AG10803 (cell line): ENCODE measurements at regions not wholly inside any gene's neighbourhood (a gene's known extent, or its start where the extent isn't known, plus 50 kb on each side); places are given as distances from the start of the nearest gene placed in this dataset.

Experiments used
- DNase-seq: peaks from one replicate; pipeline ENCODE4 v3.0.0; 2010; ENCODE audit warnings: low read depth
- H3K4me3 ChIP-seq: 2 replicates; pipeline ENCODE4 v1.5.1; 2011; ENCODE audit warnings: mild to moderate bottlenecking, low read length, control low read depth
- TF ChIP-seq, protein P1 (sequence below): conservative IDR thresholded peaks from 2 replicates; pipeline ENCODE4 v1.5.1; 2011; ENCODE audit warnings: mild to moderate bottlenecking, low read length, control low read depth, inconsistent platforms

DNA sequence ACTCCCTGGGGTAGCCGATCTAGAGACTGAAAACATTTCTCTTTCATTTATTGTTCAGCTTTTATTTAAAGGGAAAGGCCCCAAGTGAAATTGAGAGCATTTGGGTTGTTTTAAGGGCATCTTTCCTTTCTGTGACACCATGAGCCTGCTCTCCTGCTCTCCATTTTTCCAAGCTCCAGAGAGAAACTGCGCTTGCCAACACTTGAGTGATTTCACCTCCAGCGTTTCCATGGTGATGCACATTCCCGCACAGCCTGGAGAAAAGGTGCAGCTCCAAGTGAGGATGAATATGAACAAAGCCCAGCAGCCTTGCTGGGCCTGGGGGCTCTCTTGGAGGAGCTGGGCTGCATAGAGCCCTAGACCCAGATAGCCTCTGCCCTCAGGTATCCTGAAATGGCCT, 159.2 kb upstream of the PPP2R3A start:
- TF ChIP-seq, protein P1, sequence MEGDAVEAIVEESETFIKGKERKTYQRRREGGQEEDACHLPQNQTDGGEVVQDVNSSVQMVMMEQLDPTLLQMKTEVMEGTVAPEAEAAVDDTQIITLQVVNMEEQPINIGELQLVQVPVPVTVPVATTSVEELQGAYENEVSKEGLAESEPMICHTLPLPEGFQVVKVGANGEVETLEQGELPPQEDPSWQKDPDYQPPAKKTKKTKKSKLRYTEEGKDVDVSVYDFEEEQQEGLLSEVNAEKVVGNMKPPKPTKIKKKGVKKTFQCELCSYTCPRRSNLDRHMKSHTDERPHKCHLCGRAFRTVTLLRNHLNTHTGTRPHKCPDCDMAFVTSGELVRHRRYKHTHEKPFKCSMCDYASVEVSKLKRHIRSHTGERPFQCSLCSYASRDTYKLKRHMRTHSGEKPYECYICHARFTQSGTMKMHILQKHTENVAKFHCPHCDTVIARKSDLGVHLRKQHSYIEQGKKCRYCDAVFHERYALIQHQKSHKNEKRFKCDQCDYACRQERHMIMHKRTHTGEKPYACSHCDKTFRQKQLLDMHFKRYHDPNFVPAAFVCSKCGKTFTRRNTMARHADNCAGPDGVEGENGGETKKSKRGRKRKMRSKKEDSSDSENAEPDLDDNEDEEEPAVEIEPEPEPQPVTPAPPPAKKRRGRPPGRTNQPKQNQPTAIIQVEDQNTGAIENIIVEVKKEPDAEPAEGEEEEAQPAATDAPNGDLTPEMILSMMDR: no peak
- no peak overlapping the region for H3K4me3 ChIP-seq
- DNase-seq: no peak

DNA sequence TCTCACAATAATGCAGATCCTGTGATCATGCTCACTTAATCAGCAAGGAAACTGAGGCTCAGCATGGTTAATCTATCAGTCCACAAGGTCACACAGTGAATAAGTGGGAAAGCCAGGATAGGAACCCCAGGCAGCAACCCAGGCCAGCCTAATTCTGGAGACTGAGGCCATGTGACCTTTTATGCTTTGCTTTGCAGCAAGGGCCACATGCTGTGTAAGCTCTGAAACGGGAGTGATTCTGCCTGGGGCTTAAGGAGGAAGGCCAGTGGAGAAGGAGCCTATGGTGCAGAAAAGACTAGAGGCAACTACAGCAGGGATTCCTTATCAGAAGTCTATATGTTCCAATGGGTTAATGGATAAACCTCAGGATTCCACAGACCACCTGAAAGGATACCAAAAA, 157.6 kb upstream of the PPP2R3A start:
- TF ChIP-seq, protein P1: no peak
- DNase-seq: no peak
- no peak overlapping the region for H3K4me3 ChIP-seq

DNA sequence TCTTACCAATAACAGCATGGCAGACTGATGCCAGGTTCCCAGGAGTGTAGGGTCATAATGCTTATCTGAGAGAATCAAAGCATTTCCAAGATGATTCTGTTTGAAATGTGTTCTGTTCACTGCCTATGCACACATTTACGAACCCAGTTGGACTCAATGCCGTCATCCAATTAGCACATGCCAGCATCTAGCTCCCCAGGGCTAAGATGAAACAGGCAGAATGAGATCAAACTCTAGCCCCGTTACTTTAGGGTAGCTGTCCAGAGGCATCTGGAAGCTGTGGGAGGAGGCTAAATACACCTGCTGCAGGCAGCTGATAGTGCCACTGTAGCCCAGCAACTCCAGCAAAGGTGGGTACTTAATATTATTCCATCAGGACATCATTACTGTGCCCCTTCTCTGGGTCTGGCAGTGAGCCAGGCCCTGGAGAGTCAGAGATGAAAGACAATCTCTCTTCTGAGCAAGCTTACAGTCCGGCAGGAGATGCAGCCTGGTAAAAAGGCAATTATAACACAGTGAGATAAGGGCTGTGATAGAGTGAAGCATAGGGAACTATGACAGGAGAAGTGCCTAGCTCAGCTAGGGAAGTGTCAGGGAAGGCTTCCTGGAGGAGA, 156.4 kb upstream of the PPP2R3A start:
- no peak for DNase-seq
- TF ChIP-seq, protein P1: no peak
- no peak overlapping the region for H3K4me3 ChIP-seq

DNA sequence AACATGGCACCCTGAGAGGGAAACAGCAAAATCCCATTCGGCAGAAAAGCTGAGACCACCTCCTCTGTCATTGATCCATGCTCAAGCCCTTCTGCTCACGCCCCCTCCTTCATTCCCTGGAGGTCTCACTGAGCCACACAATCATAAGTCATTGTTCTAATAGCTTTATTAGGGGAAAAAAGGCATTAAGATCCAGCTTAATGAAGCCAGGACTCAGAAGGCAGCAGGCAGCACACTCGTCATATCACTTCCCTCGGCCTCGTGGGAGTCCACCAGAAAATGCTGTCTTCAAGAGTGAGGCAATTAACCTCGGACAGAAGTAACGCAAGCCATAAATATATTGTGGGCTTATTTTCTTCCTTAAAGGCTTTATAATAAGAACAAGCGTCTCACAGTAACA, 153.9 kb upstream of the PPP2R3A start:
- DNase-seq: no peak
- TF ChIP-seq, protein P1: no peak
- H3K4me3 ChIP-seq: no peak overlapping the region

DNA sequence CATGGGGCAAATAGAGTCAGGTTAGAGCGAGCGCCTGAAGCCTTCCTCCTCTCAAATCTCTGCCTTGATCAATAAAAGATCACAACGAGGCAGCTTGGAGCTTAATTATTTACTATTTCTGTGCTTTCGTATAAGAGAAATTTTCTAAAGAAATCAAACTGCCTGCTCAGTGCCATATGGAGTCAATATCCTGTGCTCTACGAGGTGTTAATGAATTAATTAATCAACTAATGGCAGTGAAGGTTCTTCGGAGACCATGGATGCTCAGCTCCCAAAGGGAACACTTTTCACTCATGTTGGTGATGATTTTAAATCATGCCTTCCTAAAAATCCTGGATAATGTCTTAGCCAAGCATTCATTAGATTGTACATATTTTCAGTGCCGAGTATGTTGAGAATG, 153.5 kb upstream of the PPP2R3A start:
- TF ChIP-seq, protein P1: no peak
- no peak for DNase-seq
- no peak overlapping the region for H3K4me3 ChIP-seq

DNA sequence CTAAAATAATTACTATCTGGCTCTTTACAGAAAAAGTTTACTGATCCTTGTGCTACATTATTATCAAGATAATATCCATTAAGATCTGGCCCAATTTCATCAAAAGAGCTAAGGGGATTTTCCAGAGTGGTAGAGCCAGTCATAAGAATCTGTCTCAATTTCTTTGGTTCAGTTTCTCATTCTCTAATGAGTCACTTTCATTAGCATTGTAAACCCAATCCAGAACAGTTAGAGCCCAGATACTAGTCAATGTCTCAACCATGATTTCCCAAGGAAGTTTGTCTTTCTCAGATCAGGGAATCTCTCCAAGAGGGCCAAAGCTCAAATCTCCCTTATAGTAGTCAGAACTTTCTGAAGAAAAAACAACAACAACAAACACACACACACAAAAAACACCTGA, 131.1 kb upstream of the PPP2R3A start:
- DNase-seq: no peak
- TF ChIP-seq, protein P1: no peak

DNA sequence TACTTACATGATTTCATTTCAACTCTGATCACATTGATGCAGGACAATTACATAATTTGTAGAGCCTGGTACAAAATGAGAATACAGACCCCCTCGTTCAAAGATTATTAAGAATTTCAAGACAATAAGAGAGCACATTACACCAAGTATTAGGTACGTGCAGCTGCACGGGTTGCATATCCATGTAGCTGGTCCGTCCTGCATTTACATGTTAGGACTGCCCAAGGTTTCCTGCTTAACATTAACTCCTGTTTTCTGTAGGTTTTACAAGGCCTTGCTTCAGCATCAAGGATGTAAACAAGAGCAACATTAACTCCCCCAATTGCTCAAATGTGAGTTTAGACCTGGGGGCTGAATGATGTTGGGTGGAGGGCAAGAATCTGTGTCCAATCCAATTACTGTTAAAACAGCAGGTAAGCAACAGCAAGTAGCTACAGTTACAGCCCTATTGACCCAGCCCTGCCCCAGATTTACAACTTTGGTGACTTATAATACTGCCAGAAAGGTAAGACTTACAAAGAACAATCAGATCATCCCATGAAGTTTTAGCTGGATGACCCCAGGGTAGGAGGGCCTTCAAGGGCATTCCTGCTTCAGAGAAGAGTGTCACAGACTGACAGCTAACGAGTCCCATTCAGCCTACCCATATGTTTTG, 127.4 kb upstream of the PPP2R3A start:
- no peak for DNase-seq
- no peak overlapping the region for H3K4me3 ChIP-seq
- TF ChIP-seq, protein P1: no peak

More for the DNA sequence above, 131.1 kb upstream of the PPP2R3A start:
- no peak overlapping the region for H3K4me3 ChIP-seq
